HepG2 (cell line): ENCODE measurements at regions not wholly inside any gene's neighbourhood (a gene's known extent, or its start where the extent isn't known, plus 50 kb on each side); places are given as distances from the start of the nearest gene placed in this dataset.

ENCODE experiments used
- ATAC-seq: fragments of 200-7000 bp; cut with Tn5 transposase; 3 replicates; pipeline ENCODE4 v1.9.1; 2020; ENCODE audit warnings: mild to moderate bottlenecking, moderate library complexity
- BruUV-seq: library from RNA; stranded (reverse); fragments of 400-500 nt; replicated peaks from 2 replicates; lab custom pipeline; 2021; lab: Mats Ljungman, UMichigan
- CTCF ChIA-PET: fragments of 300-600 bp; formaldehyde crosslinking; extraction: SDS; loops from one replicate; lab custom pipeline; 2021; ENCODE audit warnings: low total read pairs, inconsistent platforms, low intra/inter-chr PET ratio; lab: Yijun Ruan, JAX
- POLR2A ChIA-PET: fragments of 350-600 bp; sonication (Branson Sonifier 250); formaldehyde crosslinking; loops from one replicate; lab custom pipeline; 2020; ENCODE audit warnings: antibody characterized with exemption, inconsistent platforms; lab: Yijun Ruan, JAX
- DNase-seq: peaks from one replicate; pipeline ENCODE4 v3.0.0-alpha.2; 2015; ENCODE audit warnings: low spot score
- FAIRE-seq: peaks from 3 replicates; lab custom pipeline; 2011; peaks lifted over from hg19 to GRCh38; lab: Jason Lieb, UNC
- H2AFZ ChIP-seq: one replicate; pipeline ENCODE4 v1.6.1; 2011; ENCODE audit warnings: low read length, inconsistent platforms
- H3K27ac ChIP-seq: fragments of 300-600 bp; 3 replicates; pipeline ENCODE4 v1.8.0; 2011; ENCODE audit warnings: mixed run types, mild to moderate bottlenecking, mixed read lengths, low read length, inconsistent platforms; ENCODE audit not compliant: insufficient read depth; ENCODE audit errors: extremely low read length
- H3K27me3 ChIP-seq, 2 experiments: fragments of 200-600 bp in 1 of 2; 2 replicates in 1 of 2; 3 replicates in 1 of 2; pipeline versions ENCODE4 v1.6.0 to v1.8.0; 2011; ENCODE audit warnings: low read length in 2 of 2, mild to moderate bottlenecking in 2 of 2, moderate library complexity in 2 of 2, inconsistent platforms in 1 of 2; ENCODE audit not compliant: insufficient read depth in 2 of 2, control insufficient read depth in 1 of 2
- H3K36me3 ChIP-seq, 2 experiments: fragments of 200-600 bp in 1 of 2; replicated peaks in 1 of 2; 2 replicates in 1 of 2; 3 replicates in 1 of 2; pipeline versions ENCODE4 v1.5.1 to v1.8.0; 2011; ENCODE audit warnings: low read length in 2 of 2, inconsistent platforms in 1 of 2; ENCODE audit not compliant: insufficient read depth in 2 of 2, control insufficient read depth in 1 of 2
- H3K4me1 ChIP-seq: 2 replicates; pipeline ENCODE4 v1.5.1; 2012; ENCODE audit warnings: low read length, inconsistent platforms; ENCODE audit not compliant: insufficient read depth
- H3K4me2 ChIP-seq: 2 replicates; pipeline ENCODE4 v1.6.0; 2011; ENCODE audit warnings: low read depth, low read length, inconsistent platforms
- H3K4me3 ChIP-seq, 3 experiments: fragments of 200-600 bp in 1 of 3; sonication (generic), shearing (Covaris generic) in 1 of 3; replicated peaks in 1 of 3; 2 replicates each; pipeline ENCODE4 v1.5.1; 2011 to 2016; ENCODE audit warnings: low read length in 3 of 3, inconsistent platforms in 2 of 3, low read depth in 2 of 3, mild to moderate bottlenecking in 2 of 3, control low read depth in 1 of 3, mixed read lengths in 1 of 3; ENCODE audit not compliant: insufficient read depth in 1 of 3
- H3K79me2 ChIP-seq: one replicate; pipeline ENCODE4 v1.6.1; 2011; ENCODE audit warnings: low read length, inconsistent platforms; ENCODE audit not compliant: insufficient read depth
- H3K9ac ChIP-seq: 2 replicates; pipeline ENCODE4 v1.6.0; 2011; ENCODE audit warnings: mild to moderate bottlenecking, low read depth, low read length, inconsistent platforms; ENCODE audit not compliant: insufficient read depth
- H3K9me3 ChIP-seq: 2 replicates; pipeline ENCODE4 v1.5.1; 2012; ENCODE audit warnings: mild to moderate bottlenecking, low read length
- H4K20me1 ChIP-seq: 2 replicates; pipeline ENCODE4 v1.6.0; 2011; ENCODE audit warnings: inconsistent platforms, mild to moderate bottlenecking, low read length, moderate library complexity; ENCODE audit not compliant: insufficient read depth
- CBX1 ChIP-seq: IDR thresholded peaks from one replicate; pipeline ENCODE4 v1.6.1; 2016; ENCODE audit warnings: antibody characterized with exemption, low read depth
- CENPT ChIP-seq: sonication (generic); formaldehyde crosslinking; IDR thresholded peaks from 2 replicates; pipeline ENCODE4 v1.8.0; 2022; ENCODE audit warnings: low read depth, mild to moderate bottlenecking, moderate library complexity, missing genetic modification reagents
- CREM ChIP-seq, 2 experiments: sonication (generic) in 1 of 2; formaldehyde crosslinking in 1 of 2; IDR thresholded peaks; 2 replicates each; pipeline versions ENCODE4 v1.4.0 to v1.6.1; 2016 to 2020; ENCODE audit warnings: antibody characterized with exemption in 1 of 2, mild to moderate bottlenecking in 1 of 2, missing genetic modification reagents in 1 of 2
- DNMT3B ChIP-seq: conservative IDR thresholded peaks from 2 replicates; pipeline ENCODE4 v1.6.1; 2016; ENCODE audit warnings: missing biosample characterization, control low read depth
- DZIP1 ChIP-seq: sonication (generic); formaldehyde crosslinking; IDR thresholded peaks from 2 replicates; pipeline ENCODE4 v1.5.0; 2020; ENCODE audit warnings: mild to moderate bottlenecking, missing genetic modification reagents
- ELF3 ChIP-seq: IDR thresholded peaks from 2 replicates; pipeline ENCODE4 v1.6.1; 2016; ENCODE audit warnings: missing genetic modification reagents, missing compliant biosample characterization
- FUBP1 ChIP-seq: sonication (generic); formaldehyde crosslinking; IDR thresholded peaks from 2 replicates; pipeline ENCODE4 v1.5.1; 2020; ENCODE audit warnings: missing genetic modification reagents, mild to moderate bottlenecking, borderline replicate concordance
- HNRNPL ChIP-seq: fragments of 200-400 bp; formaldehyde crosslinking; IDR thresholded peaks from 2 replicates; pipeline ENCODE4 v1.6.1; 2017; ENCODE audit warnings: mild to moderate bottlenecking, low read depth, low read length
- IKZF4 ChIP-seq: sonication (generic); formaldehyde crosslinking; IDR thresholded peaks from 2 replicates; pipeline ENCODE4 v1.5.1; 2020; ENCODE audit warnings: borderline replicate concordance, mild to moderate bottlenecking, low read depth, missing genetic modification reagents; ENCODE audit errors: not compliant biosample characterization
- ISX ChIP-seq: sonication (generic); formaldehyde crosslinking; conservative IDR thresholded peaks from 2 replicates; pipeline ENCODE4 v1.5.0; 2020; ENCODE audit warnings: missing genetic modification reagents
- KLF13 ChIP-seq: sonication (generic); formaldehyde crosslinking; IDR thresholded peaks from 2 replicates; pipeline ENCODE4 v1.4.0; 2020; ENCODE audit warnings: mild to moderate bottlenecking, missing genetic modification reagents
- MAFG ChIP-seq: sonication (generic); formaldehyde crosslinking; IDR thresholded peaks from 2 replicates; pipeline ENCODE4 v1.5.1; 2020; ENCODE audit warnings: mild to moderate bottlenecking, missing genetic modification reagents
- NR2F2 ChIP-seq: IDR thresholded peaks from 2 replicates; pipeline ENCODE4 v1.6.1; 2012; ENCODE audit warnings: low read depth, inconsistent platforms, borderline replicate concordance
- PHB2 ChIP-seq: fragments of 450-650 bp; IDR thresholded peaks from 2 replicates; pipeline ENCODE4 v1.6.1; 2018; ENCODE audit not compliant: partially characterized antibody
- RBM22 ChIP-seq: fragments of 200-400 bp; formaldehyde crosslinking; optimal IDR thresholded peaks from 2 replicates; pipeline ENCODE3; 2017; ENCODE audit warnings: mild to moderate bottlenecking, low read length, moderate library complexity
- U2AF2 ChIP-seq: fragments of 200-400 bp; formaldehyde crosslinking; IDR thresholded peaks from 2 replicates; pipeline ENCODE4 v1.6.1; 2017; ENCODE audit warnings: low read depth, mild to moderate bottlenecking, low read length
- ZFP37 ChIP-seq: sonication (generic); formaldehyde crosslinking; IDR thresholded peaks from 2 replicates; pipeline ENCODE4 v1.4.0; 2020; ENCODE audit warnings: missing genetic modification reagents, borderline replicate concordance
- ZFY ChIP-seq: sonication (generic); formaldehyde crosslinking; IDR thresholded peaks from 2 replicates; pipeline ENCODE4 v1.4.0; 2020; ENCODE audit warnings: missing genetic modification reagents
- ZNF260 ChIP-seq: sonication (generic); formaldehyde crosslinking; IDR thresholded peaks from 2 replicates; pipeline ENCODE4 v1.4.0; 2020; ENCODE audit warnings: missing genetic modification reagents, low read depth, mild to moderate bottlenecking, borderline replicate concordance
- ZNF790 ChIP-seq: sonication (generic); formaldehyde crosslinking; IDR thresholded peaks from 2 replicates; pipeline ENCODE4 v1.8.0; 2022; ENCODE audit warnings: missing genetic modification reagents, mild to moderate bottlenecking, borderline replicate concordance
- WGBS: methylation state at CpG from one replicate; pipeline ENCODE4 v1.1.6; 2017; ENCODE audit warnings: low lambda C conversion rate; 5-methylcytosine and 5-hydroxymethylcytosine counted together
- in situ Hi-C: cut with HindIII; loops from 2 replicates; pipeline ENCODE4 v1.10.0; 2017; ENCODE audit warnings: low pct_unique_long_range_greater_than_20kb; ENCODE audit not compliant: extremely low pct_ligation_motif_present
- intact Hi-C: fragments of 100-400 bp; cut with micrococcal nuclease; formaldehyde crosslinking; loops from one replicate; pipeline ENCODE4 v1.10.0; 2022; ENCODE audit not compliant: unreplicated experiment
- TF ChIP-seq, protein P1 (sequence below): IDR thresholded peaks from 2 replicates; pipeline ENCODE4 v1.6.1; 2016; ENCODE audit warnings: mild to moderate bottlenecking

GRCh38 chr5:73305386-73305785 lies 132.4 kb downstream of the TMEM174 start (continued):
- no peak for TF ChIP-seq HNRNPL
- no peak for TF ChIP-seq ZFY (CRISPR knock-in tag)
- TF ChIP-seq NR2F2, result no peak
- no peak for TF ChIP-seq FUBP1 (CRISPR knock-in tag)
- TF ChIP-seq, protein P1, sequence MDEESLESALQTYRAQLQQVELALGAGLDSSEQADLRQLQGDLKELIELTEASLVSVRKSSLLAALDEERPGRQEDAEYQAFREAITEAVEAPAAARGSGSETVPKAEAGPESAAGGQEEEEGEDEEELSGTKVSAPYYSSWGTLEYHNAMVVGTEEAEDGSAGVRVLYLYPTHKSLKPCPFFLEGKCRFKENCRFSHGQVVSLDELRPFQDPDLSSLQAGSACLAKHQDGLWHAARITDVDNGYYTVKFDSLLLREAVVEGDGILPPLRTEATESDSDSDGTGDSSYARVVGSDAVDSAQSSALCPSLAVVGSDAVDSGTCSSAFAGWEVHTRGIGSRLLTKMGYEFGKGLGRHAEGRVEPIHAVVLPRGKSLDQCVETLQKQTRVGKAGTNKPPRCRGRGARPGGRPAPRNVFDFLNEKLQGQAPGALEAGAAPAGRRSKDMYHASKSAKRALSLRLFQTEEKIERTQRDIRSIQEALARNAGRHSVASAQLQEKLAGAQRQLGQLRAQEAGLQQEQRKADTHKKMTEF, result no peak

DNA sequence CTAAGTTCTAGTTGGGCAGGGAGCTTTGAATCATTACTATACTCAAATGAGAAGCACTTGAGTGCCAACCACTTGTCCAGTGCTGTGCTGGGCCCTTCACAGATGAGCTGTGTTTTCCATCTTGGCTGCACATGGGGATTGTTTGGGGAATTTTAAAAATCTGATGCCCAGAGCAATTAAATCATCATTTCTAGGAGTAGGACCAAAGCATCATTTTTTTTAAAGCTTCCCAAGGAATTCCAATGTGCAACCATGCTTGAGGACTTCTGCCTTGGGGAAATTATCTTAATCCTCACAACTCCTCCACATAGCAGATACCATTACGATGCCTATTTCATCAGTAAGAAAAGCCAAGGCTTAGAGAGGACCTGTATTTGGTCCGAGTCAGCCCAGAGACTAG lies 131.4 kb downstream of the TMEM174 start:
- intact Hi-C loops (no loop called here), in situ Hi-C loops (no loop called here)
- Histone ChIP-seq H4K20me1 (no peaks in the 10 kb centered on the region), H2AFZ (no peak overlapping the region), H3K36me3 (no peaks in the 10 kb centered on the region), H3K9ac (no peak overlapping the region), H3K79me2 (no peaks in the 10 kb centered on the region), H3K27me3 (peaks cover 2 to 60% of the 10 kb centered on the region in 2 experiments), H3K9me3 (no peaks in the 10 kb centered on the region), H3K27ac (no peak overlapping the region), H3K4me3 (no peak overlapping the region), H3K4me1 (no peaks in the 10 kb centered on the region), H3K4me2 (no peak overlapping the region)
- CTCF ChIA-PET, result no interaction called here
- ATAC-seq, result no peak
- 0% methylated on average over 2 of the region's 2 CpGs for WGBS
- TF ChIP-seq ZFP37 (no peak), DZIP1 (CRISPR knock-in tag) (no peak), CBX1 (no peak), ISX (CRISPR knock-in tag) (no peak), IKZF4 (CRISPR knock-in tag) (no peak), U2AF2 (no peak), ZNF790 (CRISPR knock-in tag) (no peak), PHB2 (no peak), DNMT3B (CRISPR knock-in tag) (no peak), RBM22 (no peak), MAFG (CRISPR knock-in tag) (no peak), CENPT (CRISPR knock-in tag) (no peak), ZNF260 (CRISPR knock-in tag) (no peak), KLF13 (CRISPR knock-in tag) (no peak), CREM (IDR thresholded peaks at IDR 0.05) (no peak), CREM (CRISPR knock-in tag; IDR thresholded peaks at IDR 0.05) (no peak), ELF3 (CRISPR knock-in tag) (no peak)
- BruUV-seq, result no TSS peak
- POLR2A ChIA-PET, result no interaction called here
- DNase-seq, result no peak
- no peak for FAIRE-seq
